GM13976 (cell line): ENCODE measurements at regions not wholly inside any gene's neighbourhood (a gene's known extent, or its start where the extent isn't known, plus 50 kb on each side); places are given as distances from the start of the nearest gene placed in this dataset.

Source experiments
- DNase-seq: peaks from one replicate; pipeline ENCODE4 v3.0.0; 2012; ENCODE audit warnings: low spot score
- CTCF ChIP-seq: IDR thresholded peaks from 2 replicates; pipeline ENCODE4 v1.5.1; 2012; ENCODE audit warnings: borderline replicate concordance, mild to moderate bottlenecking; ENCODE audit not compliant: insufficient read depth; ENCODE audit errors: extremely low read depth, missing control alignments, control extremely low read depth
- in situ Hi-C: fragments of 300-500 bp; cut with MboI; formaldehyde crosslinking; loops from one replicate; pipeline ENCODE4 v1.12.0; 2022; ENCODE audit warnings: low sequenced_read_pairs, mixed read lengths, inconsistent platforms; ENCODE audit not compliant: unreplicated experiment

GRCh38 chr5:74341221-74341620 lies 299.3 kb downstream of the ENC1 start:
- in situ Hi-C loops, result no loop called here
- no peak for TF ChIP-seq CTCF
- no peak for DNase-seq

- DNase-seq, result no peak
- in situ Hi-C loops, result no loop called here
- TF ChIP-seq CTCF, result no peak
Measured at GRCh38 chr5:74340476-74340875, 300.1 kb downstream of the ENC1 start.

- no peak for TF ChIP-seq CTCF
- in situ Hi-C loops, result no loop called here
- DNase-seq, result no peak
Measured at GRCh38 chr5:74337984-74338310, 302.6 kb downstream of the ENC1 start.

GRCh38 chr5:74337254-74337983 lies 303.1 kb downstream of the ENC1 start:
- TF ChIP-seq CTCF, result no peak
- in situ Hi-C loops, result no loop called here
- DNase-seq, result no peak

- TF ChIP-seq CTCF, result no peak
- DNase-seq, result no peak
- in situ Hi-C loops, result no loop called here
Measured at GRCh38 chr5:74336297-74336696, 304.2 kb downstream of the ENC1 start.

GRCh38 chr5:74334762-74335384 lies 305.7 kb downstream of the ENC1 start:
- in situ Hi-C loops, result no loop called here
- no peak for TF ChIP-seq CTCF
- no peak for DNase-seq
